HT1080 (cell line): ENCODE measurements at regions not wholly inside any gene's neighbourhood (a gene's known extent, or its start where the extent isn't known, plus 50 kb on each side); places are given as distances from the start of the nearest gene placed in this dataset.
"Not testable (repeated sequence)": the region's sequence is repeated elsewhere in the genome, so short reads cannot be mapped to it uniquely, and the experiment has no call there.

Source experiments
- DNase-seq: peaks from one replicate; pipeline ENCODE4 v3.0.0-alpha.2; 2015; ENCODE audit warnings: low read depth

DNA sequence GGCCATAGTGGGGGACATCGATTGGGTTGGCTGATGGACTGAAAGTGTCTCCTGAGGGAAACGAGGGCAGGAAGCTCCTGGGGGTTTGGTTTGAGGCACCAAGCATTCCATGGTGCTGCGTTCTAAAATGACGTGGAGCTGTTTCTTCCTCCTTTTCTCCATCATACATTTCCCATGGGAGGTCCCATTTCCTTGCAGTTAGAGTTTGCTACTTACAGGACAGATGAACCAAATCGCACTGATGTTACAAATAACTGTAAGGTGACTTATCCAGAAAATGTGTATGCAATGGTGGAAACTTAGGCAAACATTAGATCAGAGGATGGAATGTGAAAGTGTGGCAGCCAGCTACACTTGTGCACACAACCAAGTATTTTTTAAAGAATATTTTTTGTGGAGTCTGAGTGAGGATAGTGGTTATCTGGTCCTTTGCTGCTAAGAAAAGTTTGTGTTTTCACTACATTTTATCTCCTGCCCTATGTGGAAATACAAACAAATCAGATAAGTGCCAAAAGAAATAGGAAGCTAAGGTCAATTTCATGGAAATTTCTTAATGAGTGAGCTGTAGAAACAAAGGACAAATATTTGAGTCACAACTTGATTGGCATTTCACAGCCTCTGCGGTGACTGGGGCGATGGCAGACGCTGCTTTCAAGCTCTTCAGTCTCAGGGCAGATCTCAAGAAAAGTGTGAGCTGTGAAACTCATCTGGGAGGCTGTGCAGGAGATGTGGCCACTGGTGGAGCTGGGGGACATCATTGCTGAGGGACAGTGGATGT lies 256.2 kb downstream of the TSN start:
- DNase-seq: no peak

DNA sequence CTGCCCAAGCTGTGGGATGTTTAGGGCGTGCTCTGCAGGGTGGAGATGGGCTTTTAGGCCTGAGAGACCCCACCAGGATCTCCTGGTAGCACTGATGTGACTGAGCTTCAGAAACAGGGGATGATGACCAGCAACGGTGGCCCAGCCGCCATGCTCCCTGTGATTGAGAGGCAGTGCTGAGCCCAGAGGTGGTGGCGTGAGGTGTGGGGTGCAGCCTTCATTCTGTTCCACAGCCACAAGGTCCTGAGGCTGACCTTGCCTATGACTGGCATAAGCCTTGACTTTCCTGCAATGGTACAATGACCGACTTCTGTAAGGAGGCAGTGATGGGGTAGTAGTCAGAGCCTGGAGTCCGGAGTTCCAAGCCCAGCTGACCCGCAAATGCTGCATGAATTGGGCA lies 263.3 kb downstream of the TSN start:
- no peak for DNase-seq

DNA sequence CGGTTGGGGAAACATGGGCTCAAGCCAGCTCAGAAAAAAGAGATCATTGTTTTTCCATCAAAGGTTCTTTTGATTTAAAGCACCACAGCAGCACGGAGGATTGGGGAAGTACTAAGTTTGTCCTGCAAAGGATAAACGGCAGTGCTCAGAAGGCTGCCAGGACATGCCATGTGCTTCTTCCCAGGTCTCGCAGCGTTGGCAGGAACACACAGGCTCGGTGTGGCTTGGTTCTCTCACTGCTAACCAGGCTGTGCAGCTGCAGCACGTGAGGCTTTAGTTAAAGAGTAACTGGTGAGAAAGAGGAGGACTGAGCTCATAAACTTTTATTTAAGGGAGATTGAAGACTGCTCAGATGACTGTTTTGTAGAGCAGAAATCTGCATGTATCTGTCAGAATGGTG lies 264.3 kb downstream of the TSN start:
- no peak for DNase-seq

DNA sequence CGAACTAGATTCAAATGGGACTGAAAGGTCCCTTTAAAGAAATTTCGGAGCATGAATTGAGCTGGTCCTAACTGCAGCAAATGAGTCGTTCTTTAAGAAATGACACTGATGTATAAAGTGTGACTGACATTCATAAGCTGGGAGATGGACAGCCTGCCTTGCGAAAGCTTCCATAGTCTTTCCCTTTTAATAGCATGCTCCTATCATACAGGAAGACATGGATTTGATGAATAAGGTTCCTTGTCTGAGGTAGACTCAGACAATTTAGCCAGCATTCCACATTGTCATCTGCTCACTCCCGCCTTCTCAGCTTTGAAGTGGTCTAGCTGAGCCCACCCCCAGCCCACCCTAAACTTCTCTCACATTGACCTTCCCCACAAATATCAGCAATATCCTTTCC lies 264.9 kb downstream of the TSN start:
- DNase-seq: no peak

DNA sequence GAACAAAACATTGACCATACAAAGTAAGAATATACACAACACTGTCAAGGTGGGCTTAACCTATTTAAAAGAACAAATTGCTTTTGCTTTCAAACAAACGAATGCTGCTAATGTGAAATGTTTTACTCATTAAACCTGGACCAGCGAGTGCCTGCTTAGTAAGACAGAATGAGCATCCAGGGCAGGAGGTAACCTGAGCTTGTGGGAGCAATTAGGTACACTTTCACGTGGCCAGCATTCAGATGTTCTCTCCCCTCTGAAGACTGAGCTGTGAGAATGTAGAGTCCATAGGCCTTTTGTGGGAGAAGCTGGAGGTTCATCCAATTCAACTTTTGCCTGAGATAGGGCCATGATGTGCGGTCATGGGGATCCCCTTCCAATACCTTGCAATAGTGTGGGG lies 266.5 kb downstream of the TSN start:
- DNase-seq: no peak

DNA sequence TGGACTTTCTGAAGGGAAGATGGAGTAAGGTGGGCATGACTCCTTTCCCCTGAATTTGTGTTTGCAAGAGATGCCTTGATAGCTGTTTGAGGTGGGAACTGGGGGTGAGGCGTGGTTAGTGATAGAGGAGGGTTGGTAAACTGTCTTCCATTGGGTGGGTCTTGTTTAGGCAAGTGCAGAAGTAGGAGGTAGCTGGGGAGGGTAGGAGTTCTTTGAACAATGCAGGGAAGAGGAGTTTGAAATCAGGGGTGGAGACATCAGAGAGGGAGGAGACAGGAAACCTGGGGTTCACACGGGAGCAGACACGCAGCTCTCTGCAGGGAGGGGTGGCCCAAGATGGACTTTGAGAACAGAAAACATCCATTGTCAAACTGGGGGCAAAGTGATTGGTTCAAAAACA lies 267.1 kb downstream of the TSN start:
- no peak for DNase-seq

DNA sequence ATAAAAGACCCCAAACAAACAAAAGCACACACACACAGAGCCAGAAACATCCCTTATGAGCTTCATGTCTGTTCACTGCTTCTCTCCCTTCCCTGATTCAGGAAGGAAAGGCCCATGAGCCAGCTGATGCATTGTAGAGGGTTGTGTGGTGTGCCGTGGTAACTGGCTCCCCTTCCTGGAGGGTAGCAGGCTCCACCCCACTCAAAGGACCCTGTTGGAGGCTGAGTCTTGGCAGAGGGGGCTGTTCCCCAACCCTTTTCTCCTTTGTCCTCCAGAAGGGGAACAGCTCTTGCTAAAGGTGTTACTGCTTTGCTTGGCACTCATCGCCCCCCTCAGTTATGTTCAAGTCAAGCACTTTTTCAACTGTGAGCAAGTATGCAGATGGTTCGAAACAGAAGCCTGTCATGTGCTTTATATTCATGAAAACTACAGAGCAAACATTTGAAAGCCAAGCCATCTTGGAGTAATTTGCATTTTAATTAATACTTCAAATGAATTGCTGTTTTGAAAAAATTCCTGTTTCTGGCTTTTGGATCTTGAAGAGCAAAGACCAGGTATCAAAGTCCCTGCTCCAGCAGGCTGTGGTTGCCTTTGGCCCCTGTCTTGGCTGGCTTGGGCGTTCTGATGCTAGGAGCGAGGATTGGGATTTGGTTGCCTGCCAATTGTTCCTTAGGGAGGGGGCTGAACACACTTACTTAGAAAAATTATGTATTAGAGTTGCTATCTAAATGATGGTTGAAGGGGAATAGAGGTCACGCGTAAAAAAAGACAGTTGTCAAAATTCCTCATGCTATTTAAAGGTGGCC lies 267.8 kb downstream of the TSN start:
- DNase-seq: no peak

DNA sequence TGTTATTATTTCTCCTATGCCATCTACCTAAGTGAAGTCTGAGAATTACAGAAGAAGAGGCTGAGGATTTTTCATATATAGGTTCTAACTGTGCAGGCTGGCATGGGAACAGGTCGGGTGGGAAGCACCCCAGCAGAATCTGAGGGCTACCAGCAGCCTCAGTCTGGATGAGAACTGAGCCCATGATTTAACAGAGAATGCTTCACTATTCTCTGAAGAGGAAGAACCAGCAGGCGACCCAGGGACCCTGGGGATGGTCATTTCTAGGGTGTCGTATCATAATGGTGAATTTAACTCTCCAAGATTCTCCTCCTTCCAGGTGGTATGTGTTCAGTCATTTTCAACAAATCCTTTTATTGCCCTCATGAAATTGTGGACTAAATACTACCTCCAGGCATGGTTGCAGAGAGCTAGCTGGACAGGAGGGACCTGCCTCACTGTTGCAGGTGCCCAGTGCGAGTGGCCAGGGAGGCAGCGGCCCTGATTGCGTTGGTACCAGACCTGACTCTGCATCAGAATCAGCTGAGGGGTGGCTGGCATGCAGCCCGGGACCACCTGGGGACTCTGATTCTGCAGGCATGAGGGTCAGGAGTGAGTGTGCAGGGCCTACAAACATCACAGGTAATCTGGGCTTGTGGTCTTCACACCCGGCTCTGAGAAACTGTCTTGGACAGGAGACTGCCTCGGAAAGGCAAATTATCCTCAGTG lies 272.2 kb downstream of the TSN start:
- no peak for DNase-seq

DNA sequence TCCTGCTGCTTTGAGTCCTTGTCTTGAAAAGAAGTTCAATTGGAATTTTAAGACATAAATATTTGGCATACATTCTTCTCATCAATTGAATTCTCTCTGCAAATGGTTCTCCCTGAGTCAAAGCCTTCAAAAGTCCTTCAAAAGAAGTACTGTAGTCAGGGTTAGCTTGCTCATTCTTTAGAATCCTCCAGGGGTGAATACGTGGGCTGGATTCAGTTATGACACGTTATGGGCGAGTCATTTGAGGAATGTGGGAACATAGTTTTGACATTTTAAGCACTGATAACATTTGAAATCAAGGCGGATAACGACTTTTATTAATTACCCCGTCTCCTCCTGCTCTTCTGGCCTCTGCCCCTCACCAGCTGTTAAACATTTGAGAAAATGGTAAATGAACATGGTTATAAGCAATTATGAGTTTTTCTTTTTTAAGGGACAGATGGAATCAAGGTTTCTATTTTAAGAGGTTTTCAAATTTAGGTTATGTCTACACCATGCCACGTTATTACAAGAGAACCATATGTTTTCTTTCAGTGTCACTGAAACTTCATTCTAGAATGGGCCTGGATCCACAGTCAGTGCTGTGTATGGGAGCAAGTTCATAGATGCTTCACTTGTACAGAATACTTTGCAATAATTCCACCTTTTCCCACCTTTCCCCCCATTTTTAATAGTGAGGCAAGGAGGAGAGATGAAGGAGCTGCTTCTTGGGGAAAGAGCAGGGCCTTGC lies 273.1 kb downstream of the TSN start:
- DNase-seq: peak; percentile 53

DNA sequence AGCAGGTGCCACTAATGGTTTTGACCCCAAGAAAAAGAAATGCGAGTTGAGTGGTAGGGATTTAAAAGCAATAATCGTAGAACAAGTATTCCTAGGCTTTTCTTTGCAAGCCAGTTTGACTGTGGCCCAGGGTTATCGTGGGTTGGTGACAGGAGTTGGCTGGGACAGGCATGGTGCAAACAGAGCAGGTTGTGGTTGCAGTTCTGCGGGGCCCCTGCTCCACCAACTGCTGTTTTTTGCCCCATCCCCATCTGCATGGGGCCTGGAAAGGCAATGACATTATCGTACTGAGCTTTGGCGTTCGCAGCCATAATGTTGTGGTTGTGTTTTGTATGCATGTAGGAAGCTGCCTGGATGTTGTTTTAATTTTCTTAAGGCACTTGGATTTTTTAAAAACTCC lies 274.0 kb downstream of the TSN start:
- DNase-seq: no peak

DNA sequence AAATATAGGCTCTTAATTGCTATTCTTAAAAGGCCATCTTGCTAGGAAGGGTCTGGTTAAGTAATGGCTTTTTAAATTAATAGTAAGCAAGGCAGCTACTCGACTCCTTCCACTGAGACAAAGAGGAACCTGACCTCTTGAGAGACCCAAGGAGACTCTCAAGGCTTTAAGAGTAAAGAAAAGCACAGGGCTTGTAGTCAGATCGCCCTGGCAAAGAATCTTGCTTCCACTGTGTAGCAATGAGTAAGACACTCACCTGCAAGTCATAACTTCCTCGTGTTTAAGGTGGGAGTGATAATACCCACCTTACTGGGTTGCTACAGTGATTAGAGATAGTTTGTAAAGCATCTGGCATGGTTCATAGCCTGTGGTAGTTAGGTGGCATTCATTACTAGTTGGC lies 274.5 kb downstream of the TSN start:
- no peak for DNase-seq

DNA sequence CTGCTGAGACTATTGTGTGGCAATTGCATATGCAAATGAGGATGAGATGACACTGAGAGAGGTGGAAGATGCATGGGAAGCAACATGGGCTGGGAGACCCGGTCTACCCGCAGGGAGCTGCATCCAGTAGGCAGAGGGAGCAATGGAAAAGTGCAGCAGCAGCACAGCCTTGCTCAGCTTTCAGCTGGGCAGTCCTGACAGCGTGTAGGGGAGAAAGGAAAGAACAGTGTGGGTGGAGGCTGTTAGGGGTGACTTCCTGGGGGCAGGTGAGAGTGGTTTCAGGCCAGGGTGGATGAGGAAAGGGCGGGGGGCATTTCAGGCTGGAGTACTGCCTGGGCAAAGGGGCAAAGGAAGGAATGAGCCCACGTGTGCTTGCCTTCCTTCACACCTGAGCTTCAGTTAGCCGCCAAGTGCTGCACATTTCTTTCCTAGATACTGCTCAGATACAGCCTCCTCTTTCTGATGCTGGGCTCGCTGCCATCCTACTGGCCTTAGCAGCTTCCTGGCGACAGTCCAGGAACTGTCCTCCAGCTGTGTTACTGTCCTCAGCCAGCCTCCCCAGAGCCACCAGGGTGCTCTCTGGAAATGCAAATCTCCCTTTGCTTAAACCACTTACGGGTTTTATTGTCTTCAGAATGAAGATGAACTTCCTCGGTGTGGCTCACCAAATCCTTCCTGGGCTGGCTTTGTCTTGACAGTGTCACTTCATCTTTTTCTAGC lies 276.3 kb downstream of the TSN start:
- DNase-seq: no peak

DNA sequence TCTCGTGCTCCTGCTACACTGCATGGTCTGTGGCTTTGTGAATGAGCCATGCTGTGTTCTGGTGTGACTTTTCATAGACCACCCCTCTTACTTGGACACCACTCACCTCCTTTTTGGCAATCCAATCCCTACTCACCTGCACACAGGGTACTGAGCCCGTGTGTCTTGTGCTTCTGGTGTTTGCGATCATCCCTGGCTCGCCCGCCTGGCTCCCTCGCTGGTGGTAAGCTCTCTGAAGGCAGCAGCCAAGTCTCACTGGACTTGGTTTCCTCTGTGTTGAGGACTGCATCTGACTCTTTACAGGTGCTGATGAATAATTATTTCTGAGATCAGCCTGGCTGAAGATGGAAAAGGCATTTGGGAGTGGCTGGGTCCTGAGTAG lies 276.8 kb downstream of the TSN start:
- no peak for DNase-seq

DNA sequence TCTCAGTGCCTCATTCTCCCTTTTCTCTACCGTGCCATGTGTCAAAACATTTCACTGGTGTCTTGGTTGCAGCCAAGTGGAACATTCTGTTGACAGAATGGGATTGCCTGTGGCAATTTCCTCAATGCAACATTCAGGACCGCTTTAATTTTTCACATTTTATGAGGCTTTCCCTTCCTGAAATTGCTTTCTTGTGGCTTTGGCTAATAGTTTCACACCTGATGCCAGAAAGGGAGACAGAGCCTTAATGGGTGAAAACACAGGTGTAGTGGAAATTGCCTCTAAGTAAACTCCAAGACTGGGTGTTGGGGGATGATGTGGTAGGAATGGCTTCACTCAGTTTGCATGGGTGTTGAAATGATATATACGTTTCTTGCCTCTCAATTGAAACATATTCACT lies 278.3 kb downstream of the TSN start:
- DNase-seq: no peak

DNA sequence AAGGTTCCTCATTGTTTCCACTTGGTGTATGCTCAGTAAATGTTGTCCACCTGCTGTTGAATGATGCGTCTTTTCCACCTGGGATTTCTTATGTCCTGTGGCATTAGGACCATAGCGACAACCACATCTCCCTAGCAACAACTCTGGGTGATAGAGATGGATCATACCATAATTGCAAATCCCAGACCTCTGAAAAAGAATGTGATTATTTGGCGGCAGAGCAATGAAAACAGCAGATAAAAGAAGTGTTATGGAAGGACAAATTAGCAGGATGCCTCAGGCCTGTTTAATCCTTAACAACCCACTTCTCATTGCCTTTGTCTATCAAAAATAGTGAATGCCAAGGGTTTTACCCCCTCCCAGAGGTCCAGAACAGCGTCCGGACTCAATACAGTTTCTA lies 278.9 kb downstream of the TSN start:
- no peak for DNase-seq

DNA sequence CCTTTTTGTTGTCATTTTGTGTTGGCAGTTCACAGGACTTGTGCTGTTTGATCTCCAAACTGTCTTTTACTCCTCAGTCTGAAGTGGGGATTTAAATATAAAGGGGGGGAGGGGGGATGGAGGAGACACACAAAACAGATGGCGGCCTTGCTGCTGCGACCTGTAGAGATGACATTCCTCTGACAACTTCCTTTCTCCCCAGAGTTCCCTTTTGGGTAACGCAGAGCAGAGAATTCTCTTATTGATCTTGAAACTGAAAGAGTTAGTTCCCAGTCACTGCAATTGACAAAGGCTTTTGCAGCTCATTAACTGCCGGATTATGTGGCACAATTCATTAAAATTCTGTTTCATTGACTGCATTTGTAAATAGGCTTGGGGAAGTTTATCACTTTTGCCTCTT lies 279.3 kb downstream of the TSN start:
- no peak for DNase-seq

DNA sequence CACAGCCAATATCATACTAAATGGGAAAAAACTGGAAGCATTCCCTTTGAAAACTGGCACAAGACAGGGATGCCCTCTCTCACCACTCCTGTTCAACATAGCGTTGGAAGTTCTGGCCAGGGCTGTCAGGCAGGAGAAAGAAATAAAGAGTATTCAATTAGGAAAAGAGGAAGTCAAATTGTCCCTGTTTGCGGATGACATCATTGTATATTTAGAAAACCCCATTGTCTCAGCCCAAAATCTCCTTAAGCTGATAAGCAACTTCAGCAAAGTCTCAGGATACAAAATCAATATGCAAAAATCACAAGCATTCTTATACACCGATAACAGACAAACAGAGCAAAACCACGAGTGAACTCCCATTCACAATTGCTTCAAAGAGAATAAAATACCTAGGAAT lies 283.4 kb downstream of the TSN start:
- not testable (repeated sequence) for DNase-seq

DNA sequence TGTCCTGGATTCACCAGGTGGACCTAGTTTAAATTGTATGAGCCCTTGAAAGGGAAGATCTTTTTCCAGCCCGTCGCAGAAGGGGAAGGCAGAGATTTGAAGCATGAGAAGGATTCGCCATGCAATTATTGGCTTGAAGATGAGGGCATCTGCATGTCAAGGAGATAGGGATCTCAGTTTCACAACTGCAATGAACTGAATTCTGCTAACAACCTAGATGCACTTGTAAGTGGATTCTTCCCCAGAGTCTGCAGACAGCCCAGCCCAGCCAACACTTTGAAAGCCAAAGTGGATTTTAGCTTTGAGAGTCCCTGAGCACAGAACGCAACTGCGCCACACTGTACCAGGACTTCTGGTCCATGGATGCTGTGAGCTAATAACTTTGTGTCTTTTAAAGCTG lies 286.0 kb downstream of the TSN start:
- DNase-seq: no peak

DNA sequence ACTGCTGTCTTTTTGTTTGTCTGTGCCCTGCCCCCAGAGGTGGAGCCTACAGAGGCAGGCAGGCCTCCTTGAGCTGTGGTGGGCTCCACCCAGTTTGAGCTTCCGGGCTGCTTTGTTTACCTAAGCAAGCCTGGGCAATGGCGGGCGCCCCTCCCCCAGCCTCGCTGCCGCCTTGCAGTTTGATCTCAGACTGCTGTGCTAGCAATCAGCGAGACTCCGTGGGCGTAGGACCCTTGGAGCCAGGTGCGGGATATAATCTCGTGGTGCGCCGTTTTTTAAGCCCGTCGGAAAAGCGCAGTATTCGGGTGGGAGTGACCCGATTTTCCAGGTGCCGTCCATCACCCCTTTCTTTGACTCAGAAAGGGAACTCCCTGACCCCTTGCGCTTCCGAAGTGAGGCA lies 296.2 kb downstream of the TSN start:
- not testable (repeated sequence) for DNase-seq

DNA sequence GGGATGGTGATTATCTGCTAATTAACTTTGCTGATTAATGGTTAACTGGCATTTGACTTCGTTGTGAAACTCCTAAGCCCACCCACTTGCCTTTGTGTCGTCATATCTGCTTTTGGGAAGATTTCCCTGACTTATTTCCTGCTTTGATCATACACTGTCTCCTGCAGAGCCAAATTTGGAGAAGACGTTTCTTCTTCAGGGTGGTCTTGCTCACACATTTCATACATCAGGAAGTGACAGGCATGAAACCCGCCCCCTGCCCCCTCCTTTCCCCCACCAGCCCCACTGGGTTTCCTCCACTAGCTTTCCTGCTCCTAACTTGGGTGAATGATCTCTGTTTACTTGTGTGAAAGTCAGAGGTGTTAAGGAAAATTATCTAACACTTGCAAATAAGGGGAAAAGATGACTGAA lies 300.1 kb downstream of the TSN start:
- DNase-seq: no peak

DNA sequence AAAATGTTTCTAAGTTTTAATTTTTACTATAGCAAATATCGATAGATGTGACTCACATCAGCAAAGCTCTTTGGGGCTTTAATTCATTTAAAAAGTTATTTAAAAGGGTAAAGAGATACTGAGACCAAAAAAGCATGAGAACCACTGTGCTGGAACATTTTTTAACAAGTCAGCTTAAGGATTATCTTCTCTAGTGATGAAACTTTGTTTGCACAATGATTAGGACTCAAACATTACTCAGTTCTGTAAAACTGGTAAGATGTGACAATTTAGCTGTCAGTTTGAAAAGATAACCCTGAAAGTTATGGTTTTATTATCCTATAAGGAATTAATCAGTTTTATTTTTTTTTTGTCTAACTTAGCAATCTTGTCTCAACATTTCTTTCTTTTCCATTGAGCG lies 301.4 kb downstream of the TSN start:
- DNase-seq: no peak
